Caco-2 (cell line): ENCODE measurements at regions not wholly inside any gene's neighbourhood (a gene's known extent, or its start where the extent isn't known, plus 50 kb on each side); places are given as distances from the start of the nearest gene placed in this dataset.

Experiments
- BruUV-seq: library from RNA; stranded (reverse); fragments of 400-500 nt; replicated peaks from 2 replicates; lab custom pipeline; 2021; lab: Mats Ljungman, UMichigan
- CTCF ChIA-PET: fragments of 300-600 bp; sonication (Branson Sonifier 250); formaldehyde crosslinking; loops from one replicate; lab custom pipeline; 2022; ENCODE audit warnings: antibody characterized with exemption; lab: Charles Lee
- POLR2A ChIA-PET: fragments of 300-600 bp; sonication (Branson Sonifier 250); formaldehyde crosslinking; loops from one replicate; lab custom pipeline; 2022; ENCODE audit warnings: antibody characterized with exemption; lab: Charles Lee
- DNase-seq, 2 experiments: peaks; one replicate each; pipeline versions ENCODE4 v3.0.0 to v3.0.0-alpha.2; 2020 to 2022
- H3K27me3 ChIP-seq: replicated peaks from 2 replicates; pipeline ENCODE4 v1.6.0; 2011; ENCODE audit warnings: low read length; ENCODE audit not compliant: control insufficient read depth, insufficient read depth
- H3K36me3 ChIP-seq: 2 replicates; pipeline ENCODE4 v1.5.1; 2011; ENCODE audit warnings: low read length; ENCODE audit not compliant: control insufficient read depth, insufficient read depth
- H3K4me1 ChIP-seq: fragments of 250-450 bp; sonication (Bioruptor Pico); 2 replicates; pipeline ENCODE4 v1.5.1; 2020; ENCODE audit warnings: mild to moderate bottlenecking
- H3K4me3 ChIP-seq: 2 replicates; pipeline ENCODE4 v1.5.1; 2011; ENCODE audit warnings: low read depth, mild to moderate bottlenecking, control low read depth, low read length
- H3K9me3 ChIP-seq: fragments of 250-450 bp; sonication (Bioruptor Pico); 2 replicates; pipeline ENCODE4 v1.5.1; 2020; ENCODE audit warnings: mild to moderate bottlenecking, moderate library complexity
- H3K27ac Mint-ChIP-seq: one replicate; pipeline ENCODE4 v1.8.0; 2022; ENCODE audit warnings: mixed read lengths; ENCODE audit not compliant: unreplicated experiment
- H3K27me3 Mint-ChIP-seq: one replicate; pipeline ENCODE4 v1.8.0; 2022; ENCODE audit warnings: mixed read lengths; ENCODE audit not compliant: insufficient read depth, unreplicated experiment
- H3K36me3 Mint-ChIP-seq: one replicate; pipeline ENCODE4 v1.8.0; 2022; ENCODE audit warnings: mild to moderate bottlenecking, mixed read lengths; ENCODE audit not compliant: insufficient read depth, unreplicated experiment
- H3K4me1 Mint-ChIP-seq: one replicate; pipeline ENCODE4 v1.8.0; 2022; ENCODE audit warnings: low read depth, mixed read lengths; ENCODE audit not compliant: unreplicated experiment
- H3K4me3 Mint-ChIP-seq: one replicate; pipeline ENCODE4 v1.8.0; 2022; ENCODE audit warnings: mild to moderate bottlenecking, moderate library complexity, mixed read lengths; ENCODE audit not compliant: unreplicated experiment
- H3K9me3 Mint-ChIP-seq: one replicate; pipeline ENCODE4 v1.8.0; 2022; ENCODE audit warnings: mixed read lengths; ENCODE audit not compliant: unreplicated experiment
- intact Hi-C: fragments of 100-400 bp; cut with micrococcal nuclease; formaldehyde crosslinking; loops from one replicate; pipeline ENCODE4 v1.10.0; 2022; ENCODE audit not compliant: unreplicated experiment
- TF ChIP-seq, protein P1 (sequence below), 2 experiments: fragments of 200-600 bp in 1 of 2; IDR thresholded peaks; 1 replicate in 1 of 2; 2 replicates in 1 of 2; pipeline versions ENCODE4 v1.5.1 to v1.8.0; 2011 to 2022; ENCODE audit warnings: antibody characterized with exemption in 1 of 2, control low read depth in 1 of 2, inconsistent platforms in 1 of 2, low read depth in 1 of 2, low read length in 1 of 2, mild to moderate bottlenecking in 1 of 2, moderate library complexity in 1 of 2; ENCODE audit not compliant: insufficient read depth in 1 of 2, severe bottlenecking in 1 of 2, unreplicated experiment in 1 of 2

DNA sequence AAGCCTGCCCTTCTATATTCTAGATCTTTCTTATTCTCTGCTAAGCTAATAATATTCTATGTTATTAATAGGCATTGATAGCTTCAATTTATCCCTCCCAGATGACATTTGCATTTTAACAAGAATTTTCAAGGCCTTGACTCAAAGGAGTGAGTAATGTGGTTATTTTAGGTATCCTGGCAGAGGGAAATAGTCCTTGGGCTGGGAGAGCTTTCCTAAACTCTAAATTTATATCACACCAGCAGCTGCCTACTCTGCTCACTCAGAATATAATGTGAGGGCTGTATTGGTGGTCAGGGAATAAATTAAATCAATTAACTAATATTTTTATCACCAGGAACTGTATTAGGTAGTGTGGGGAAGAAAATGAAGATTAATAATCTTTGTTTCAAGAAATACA lies 74.8 kb upstream of the ADAM23 start:
- ChIA-PET POLR2A (no interaction called here), CTCF (no interaction called here)
- Mint-ChIP-seq H3K36me3 (no peaks in the 10 kb centered on the region), H3K4me3 (no peak overlapping the region), H3K27ac (no peak overlapping the region), H3K9me3 (peaks cover 17% of the 10 kb centered on the region), H3K27me3 (no peaks in the 10 kb centered on the region), H3K4me1 (no peaks in the 10 kb centered on the region)
- H3K9me3 ChIP-seq = peaks cover 7% of the 10 kb centered on the region; the same call in 1 of the 2 replicates
- H3K4me3 ChIP-seq = no peak overlapping the region
- no peak for DNase-seq
- no peaks in the 10 kb centered on the region for H3K27me3 ChIP-seq
- TF ChIP-seq, protein P1, sequence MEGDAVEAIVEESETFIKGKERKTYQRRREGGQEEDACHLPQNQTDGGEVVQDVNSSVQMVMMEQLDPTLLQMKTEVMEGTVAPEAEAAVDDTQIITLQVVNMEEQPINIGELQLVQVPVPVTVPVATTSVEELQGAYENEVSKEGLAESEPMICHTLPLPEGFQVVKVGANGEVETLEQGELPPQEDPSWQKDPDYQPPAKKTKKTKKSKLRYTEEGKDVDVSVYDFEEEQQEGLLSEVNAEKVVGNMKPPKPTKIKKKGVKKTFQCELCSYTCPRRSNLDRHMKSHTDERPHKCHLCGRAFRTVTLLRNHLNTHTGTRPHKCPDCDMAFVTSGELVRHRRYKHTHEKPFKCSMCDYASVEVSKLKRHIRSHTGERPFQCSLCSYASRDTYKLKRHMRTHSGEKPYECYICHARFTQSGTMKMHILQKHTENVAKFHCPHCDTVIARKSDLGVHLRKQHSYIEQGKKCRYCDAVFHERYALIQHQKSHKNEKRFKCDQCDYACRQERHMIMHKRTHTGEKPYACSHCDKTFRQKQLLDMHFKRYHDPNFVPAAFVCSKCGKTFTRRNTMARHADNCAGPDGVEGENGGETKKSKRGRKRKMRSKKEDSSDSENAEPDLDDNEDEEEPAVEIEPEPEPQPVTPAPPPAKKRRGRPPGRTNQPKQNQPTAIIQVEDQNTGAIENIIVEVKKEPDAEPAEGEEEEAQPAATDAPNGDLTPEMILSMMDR (IDR thresholded peaks at IDR 0.05; ENCODE audit: insufficient read depth in 1 of 2, low read depth in 1 of 2, low read length in 1 of 2, severe bottlenecking in 1 of 2, unreplicated experiment in 1 of 2) = no peak
- H3K36me3 ChIP-seq = no peaks in the 10 kb centered on the region
- no TSS peak for BruUV-seq
- no peaks in the 10 kb centered on the region for H3K4me1 ChIP-seq
- intact Hi-C loops = no loop called here

DNA sequence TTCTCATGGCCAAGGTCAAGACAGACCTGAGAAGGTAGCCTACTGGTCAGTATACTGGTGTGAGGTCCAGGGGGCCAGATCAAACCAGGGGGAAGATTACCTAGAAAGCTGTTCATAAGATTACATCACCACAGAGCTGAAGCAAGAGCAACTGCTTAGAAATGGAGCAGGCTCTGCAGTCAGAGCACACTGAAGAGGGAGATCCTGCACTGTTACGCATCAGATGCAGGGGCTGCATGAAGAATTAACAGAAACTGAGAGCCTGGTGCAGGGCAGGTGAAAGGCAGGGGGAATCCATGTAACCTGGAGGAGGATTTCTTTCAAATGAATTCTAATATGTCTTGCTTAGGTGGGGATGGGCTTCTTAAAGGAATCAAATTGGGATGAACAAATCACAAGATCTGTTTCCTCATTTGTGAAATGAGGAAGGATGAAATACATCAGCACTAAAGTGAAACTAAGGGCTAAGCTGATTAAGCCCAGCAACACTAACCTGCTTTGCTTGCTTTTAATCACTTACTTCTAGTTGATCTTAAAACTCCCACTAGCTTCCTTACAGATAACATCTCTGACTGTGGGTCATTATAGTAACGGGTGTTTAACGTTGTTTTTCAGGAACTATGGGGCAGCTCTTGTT lies 74.3 kb upstream of the ADAM23 start:
- CTCF ChIA-PET = no interaction called here
- Histone ChIP-seq H3K4me1 (no peaks in the 10 kb centered on the region), H3K36me3 (no peaks in the 10 kb centered on the region), H3K4me3 (no peak overlapping the region), H3K27me3 (no peaks in the 10 kb centered on the region), H3K9me3 (peaks cover 7% of the 10 kb centered on the region; the same call in 1 of the 2 replicates)
- Mint-ChIP-seq H3K4me3 (no peak overlapping the region), H3K4me1 (no peaks in the 10 kb centered on the region), H3K9me3 (peaks cover 17% of the 10 kb centered on the region), H3K27me3 (no peaks in the 10 kb centered on the region), H3K36me3 (no peaks in the 10 kb centered on the region), H3K27ac (no peak overlapping the region)
- TF ChIP-seq, protein P1 (IDR thresholded peaks at IDR 0.05; ENCODE audit: insufficient read depth in 1 of 2, low read depth in 1 of 2, low read length in 1 of 2, severe bottlenecking in 1 of 2, unreplicated experiment in 1 of 2) = no peak
- no TSS peak for BruUV-seq
- intact Hi-C loops = no loop called here
- DNase-seq = no peak
- POLR2A ChIA-PET = no interaction called here

DNA sequence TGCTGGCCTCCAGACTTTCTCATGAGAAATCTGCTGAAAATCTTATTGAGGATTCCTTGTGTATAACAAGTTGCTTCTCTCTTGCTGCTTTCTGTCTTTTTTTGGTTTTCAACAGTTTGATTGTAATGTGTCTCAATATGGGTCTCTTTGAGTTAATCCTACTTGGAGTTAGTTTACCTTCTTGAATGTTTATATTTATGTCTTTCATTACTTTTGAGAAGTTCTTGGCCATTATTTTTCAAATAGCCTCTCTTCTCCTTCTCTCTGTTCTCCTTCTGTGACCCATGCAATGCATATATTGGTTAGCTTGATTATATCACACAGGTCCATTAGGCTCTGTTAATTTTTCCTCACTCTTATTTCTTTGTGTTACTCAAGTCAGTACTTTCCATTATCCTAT lies 67.4 kb upstream of the ADAM23 start:
- ChIA-PET CTCF (no interaction called here), POLR2A (no interaction called here)
- Mint-ChIP-seq H3K36me3 (no peaks in the 10 kb centered on the region), H3K27me3 (peaks cover 12% of the 10 kb centered on the region), H3K9me3 (peaks cover 27% of the 10 kb centered on the region), H3K4me3 (no peak overlapping the region), H3K27ac (no peak overlapping the region), H3K4me1 (no peaks in the 10 kb centered on the region)
- Histone ChIP-seq H3K36me3 (no peaks in the 10 kb centered on the region), H3K9me3 (peaks cover 12% of the 10 kb centered on the region; the same call in 1 of the 2 replicates), H3K4me1 (no peaks in the 10 kb centered on the region), H3K27me3 (no peaks in the 10 kb centered on the region), H3K4me3 (no peak overlapping the region)
- BruUV-seq = no TSS peak
- TF ChIP-seq, protein P1 (IDR thresholded peaks at IDR 0.05; ENCODE audit: insufficient read depth in 1 of 2, low read depth in 1 of 2, low read length in 1 of 2, severe bottlenecking in 1 of 2, unreplicated experiment in 1 of 2) = no peak
- no peak for DNase-seq
- intact Hi-C loops = no loop called here
